A549 (cell line): ENCODE measurements at regions not wholly inside any gene's neighbourhood (a gene's known extent, or its start where the extent isn't known, plus 50 kb on each side); places are given as distances from the start of the nearest gene placed in this dataset.

Experiments used
- ATAC-seq, 2 experiments: fragments of 200-7000 bp in 1 of 2; fragments of >200 bp in 1 of 2; cut with Nextera tagmentation in 1 of 2; cut with Tn5 transposase in 1 of 2; 3 replicates each; pipeline versions ENCODE4 v1.8.0 to v1.9.1; 2018 to 2020; ENCODE audit warnings: mild to moderate bottlenecking in 1 of 2, moderate library complexity in 1 of 2
- CTCF ChIA-PET: fragments of 300-600 bp; sonication (Branson Sonifier 250); formaldehyde crosslinking; extraction: SDS; loops from one replicate; lab custom pipeline; 2021; ENCODE audit warnings: antibody characterized with exemption, inconsistent platforms; lab: Yijun Ruan, JAX
- POLR2A ChIA-PET: fragments of 350-600 bp; formaldehyde crosslinking; extraction: SDS; loops from one replicate; lab custom pipeline; 2021; ENCODE audit warnings: antibody characterized with exemption, inconsistent platforms; lab: Yijun Ruan, JAX
- DNase-seq, 2 experiments: peaks; one replicate each; pipeline versions ENCODE4 v3.0.0 to v3.0.0-alpha.2; 2011 to 2016; ENCODE audit warnings: low read depth in 1 of 2, low spot score in 1 of 2
- FAIRE-seq: peaks from 2 replicates; lab custom pipeline; 2011; peaks lifted over from hg19 to GRCh38; lab: Jason Lieb, UNC
- H3K27ac ChIP-seq, 2 experiments: fragments of >200 bp; sonication (Bioruptor Twin); formaldehyde crosslinking; 3 replicates each; pipeline ENCODE4 v1.5.1; 2016 to 2017
- H3K4me1 ChIP-seq: fragments of >200 bp; sonication (Bioruptor Twin); formaldehyde crosslinking; 3 replicates; pipeline ENCODE4 v1.6.1; 2016
- H3K4me2 ChIP-seq: fragments of >200 bp; sonication (Bioruptor Twin); formaldehyde crosslinking; 3 replicates; pipeline ENCODE4 v1.6.1; 2016
- H3K4me3 ChIP-seq: fragments of >200 bp; sonication (Bioruptor Twin); formaldehyde crosslinking; 3 replicates; pipeline ENCODE4 v1.5.1; 2016
- H3K9me3 ChIP-seq: fragments of >200 bp; sonication (Bioruptor Twin); formaldehyde crosslinking; 3 replicates; pipeline ENCODE4 v1.6.1; 2016
- BHLHE40 ChIP-seq: IDR thresholded peaks from 2 replicates; pipeline ENCODE4 v1.6.1; 2012; ENCODE audit warnings: low read depth, low read length, inconsistent platforms
- CBX2 ChIP-seq: fragments of 200-600 bp; sonication (generic); IDR thresholded peaks from 2 replicates; pipeline ENCODE4 v1.6.1; 2016; ENCODE audit warnings: low read depth, mild to moderate bottlenecking, borderline replicate concordance
- CBX8 ChIP-seq: fragments of 200-600 bp; sonication (generic); IDR thresholded peaks from 2 replicates; pipeline ENCODE4 v1.6.1; 2016
- CHD2 ChIP-seq: fragments of 150-350 bp; IDR thresholded peaks from 2 replicates; pipeline ENCODE4 v1.6.1; 2014; ENCODE audit warnings: low read length; ENCODE audit not compliant: partially characterized antibody
- CHD4 ChIP-seq: fragments of 200-600 bp; sonication (generic); IDR thresholded peaks from 2 replicates; pipeline ENCODE4 v1.6.1; 2016; ENCODE audit warnings: antibody characterized with exemption, mild to moderate bottlenecking, borderline replicate concordance
- EHF ChIP-seq: fragments of 250-450 bp; sonication (Bioruptor Pico); IDR thresholded peaks from 2 replicates; pipeline ENCODE4 v1.5.0; 2020; ENCODE audit warnings: mild to moderate bottlenecking
- FOSL2 ChIP-seq, 2 experiments: fragments of 450-650 bp in 1 of 2; fragments of >200 bp in 1 of 2; sonication (Bioruptor Twin) in 1 of 2; formaldehyde crosslinking; IDR thresholded peaks; 2 replicates each; pipeline versions ENCODE4 v1.5.0 to v1.6.1; 2016 to 2020; ENCODE audit warnings: mild to moderate bottlenecking in 1 of 2, moderate library complexity in 1 of 2
- GATA3 ChIP-seq: IDR thresholded peaks from 2 replicates; pipeline ENCODE4 v1.6.1; 2012; ENCODE audit warnings: borderline replicate concordance
- HOXB13 ChIP-seq: fragments of 250-450 bp; sonication (Bioruptor Pico); IDR thresholded peaks from 2 replicates; pipeline ENCODE4 v1.5.0; 2020; ENCODE audit warnings: low read depth, mild to moderate bottlenecking, moderate library complexity
- JUN ChIP-seq, 2 experiments: fragments of >200 bp; sonication (Bioruptor Twin); formaldehyde crosslinking; IDR thresholded peaks; 2 replicates in 1 of 2; 3 replicates in 1 of 2; pipeline ENCODE4 v1.6.1; 2016 to 2017
- KDM5A ChIP-seq: fragments of 200-600 bp; sonication (generic); IDR thresholded peaks from 2 replicates; pipeline ENCODE4 v1.6.1; 2016; ENCODE audit warnings: antibody characterized with exemption, mild to moderate bottlenecking
- MAZ ChIP-seq: fragments of 150-350 bp; IDR thresholded peaks from 2 replicates; pipeline ENCODE4 v1.6.1; 2014; ENCODE audit warnings: antibody characterized with exemption, low read depth, low read length, borderline replicate concordance
- NFE2L2 ChIP-seq: fragments of 150-350 bp; conservative IDR thresholded peaks from 2 replicates; pipeline ENCODE4 v1.6.1; 2014; ENCODE audit warnings: low read length
- NR3C1 ChIP-seq: fragments of >200 bp; sonication (Bioruptor Twin); formaldehyde crosslinking; IDR thresholded peaks from 3 replicates; pipeline ENCODE4 v1.6.1; 2017
- RCOR1 ChIP-seq: fragments of 150-350 bp; IDR thresholded peaks from 2 replicates; pipeline ENCODE4 v1.6.1; 2014; ENCODE audit warnings: antibody characterized with exemption, low read length, low read depth
- SMC3 ChIP-seq: fragments of >200 bp; sonication (Bioruptor Twin); formaldehyde crosslinking; IDR thresholded peaks from 3 replicates; pipeline ENCODE4 v1.6.1; 2018; ENCODE audit warnings: inconsistent platforms
- TFCP2L1 ChIP-seq: fragments of 250-450 bp; sonication (Bioruptor Pico); IDR thresholded peaks from 2 replicates; pipeline ENCODE4 v1.5.0; 2021; ENCODE audit warnings: mild to moderate bottlenecking
- ZFP36 ChIP-seq: fragments of 450-650 bp; IDR thresholded peaks from 2 replicates; pipeline ENCODE4 v1.6.1; 2014; ENCODE audit warnings: borderline replicate concordance; ENCODE audit not compliant: partially characterized antibody
- ZNF302 ChIP-seq: fragments of 250-450 bp; sonication (Bioruptor Pico); IDR thresholded peaks from 2 replicates; pipeline ENCODE4 v1.9.0; 2021; ENCODE audit warnings: inconsistent platforms, mild to moderate bottlenecking, moderate library complexity
- WGBS: methylation state at CpG from one replicate; pipeline ENCODE4 v1.1.6; 2017; ENCODE audit errors: missing lambda C conversion rate; 5-methylcytosine and 5-hydroxymethylcytosine counted together
- TF ChIP-seq, protein P1 (sequence below): fragments of 250-450 bp; sonication (Bioruptor Pico); IDR thresholded peaks from 2 replicates; pipeline ENCODE4 v1.5.0; 2021; ENCODE audit warnings: mild to moderate bottlenecking, moderate library complexity, borderline replicate concordance
- TF ChIP-seq, protein P2 (sequence below): fragments of 450-650 bp; IDR thresholded peaks from 2 replicates; pipeline ENCODE4 v1.6.1; 2014; ENCODE audit warnings: antibody characterized with exemption
- TF ChIP-seq, protein P3 (sequence below): fragments of 250-450 bp; sonication (Bioruptor Pico); IDR thresholded peaks from 2 replicates; pipeline ENCODE4 v1.5.0; 2020; ENCODE audit warnings: low read depth, mild to moderate bottlenecking, moderate library complexity
- TF ChIP-seq, protein P4 (sequence below): fragments of 200-600 bp; sonication (generic); IDR thresholded peaks from 2 replicates; pipeline ENCODE4 v1.6.1; 2016; ENCODE audit warnings: antibody characterized with exemption, mild to moderate bottlenecking, moderate library complexity

DNA sequence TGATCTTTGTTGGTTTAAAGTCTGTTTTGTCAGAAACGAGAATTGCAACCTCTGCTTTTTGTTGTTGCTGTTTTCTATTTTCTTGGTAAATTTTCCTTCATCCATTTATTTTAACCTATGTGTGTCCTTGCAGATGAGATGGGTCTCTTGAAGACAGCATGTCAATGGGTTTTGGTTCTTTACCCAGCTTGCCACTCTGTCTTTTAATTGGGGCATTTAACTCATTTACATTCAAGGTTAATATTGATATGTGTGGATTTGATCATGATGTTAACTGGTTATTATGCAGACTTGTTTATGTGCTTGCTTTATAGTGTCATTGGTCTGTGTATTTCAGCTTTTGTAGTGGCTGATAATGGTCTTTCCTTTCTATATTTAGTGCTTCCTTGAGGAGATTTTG, 327.9 kb upstream of the SYT4 start:
- no peaks in the 10 kb centered on the region for H3K4me1 ChIP-seq
- ATAC-seq (no peak), FAIRE-seq (no peak), DNase-seq (no peak)
- TF ChIP-seq, protein P1, sequence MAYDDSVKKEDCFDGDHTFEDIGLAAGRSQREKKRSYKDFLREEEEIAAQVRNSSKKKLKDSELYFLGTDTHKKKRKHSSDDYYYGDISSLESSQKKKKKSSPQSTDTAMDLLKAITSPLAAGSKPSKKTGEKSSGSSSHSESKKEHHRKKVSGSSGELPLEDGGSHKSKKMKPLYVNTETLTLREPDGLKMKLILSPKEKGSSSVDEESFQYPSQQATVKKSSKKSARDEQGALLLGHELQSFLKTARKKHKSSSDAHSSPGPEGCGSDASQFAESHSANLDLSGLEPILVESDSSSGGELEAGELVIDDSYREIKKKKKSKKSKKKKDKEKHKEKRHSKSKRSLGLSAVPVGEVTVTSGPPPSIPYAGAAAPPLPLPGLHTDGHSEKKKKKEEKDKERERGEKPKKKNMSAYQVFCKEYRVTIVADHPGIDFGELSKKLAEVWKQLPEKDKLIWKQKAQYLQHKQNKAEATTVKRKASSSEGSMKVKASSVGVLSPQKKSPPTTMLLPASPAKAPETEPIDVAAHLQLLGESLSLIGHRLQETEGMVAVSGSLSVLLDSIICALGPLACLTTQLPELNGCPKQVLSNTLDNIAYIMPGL (CRISPR knock-in tag): no peak
- no peak for TF ChIP-seq JUN (IDR thresholded peaks at IDR 0.05)
- no peak for TF ChIP-seq CHD2
- TF ChIP-seq ZNF302 (CRISPR knock-in tag): no peak
- TF ChIP-seq FOSL2 (IDR thresholded peaks at IDR 0.05): no peak
- no peak for TF ChIP-seq FOSL2 (CRISPR knock-in tag; IDR thresholded peaks at IDR 0.05)
- no peak for TF ChIP-seq HOXB13
- no peak for TF ChIP-seq KDM5A
- TF ChIP-seq SMC3: no peak
- TF ChIP-seq, protein P2, sequence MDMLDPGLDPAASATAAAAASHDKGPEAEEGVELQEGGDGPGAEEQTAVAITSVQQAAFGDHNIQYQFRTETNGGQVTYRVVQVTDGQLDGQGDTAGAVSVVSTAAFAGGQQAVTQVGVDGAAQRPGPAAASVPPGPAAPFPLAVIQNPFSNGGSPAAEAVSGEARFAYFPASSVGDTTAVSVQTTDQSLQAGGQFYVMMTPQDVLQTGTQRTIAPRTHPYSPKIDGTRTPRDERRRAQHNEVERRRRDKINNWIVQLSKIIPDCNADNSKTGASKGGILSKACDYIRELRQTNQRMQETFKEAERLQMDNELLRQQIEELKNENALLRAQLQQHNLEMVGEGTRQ: no peak
- no peak for TF ChIP-seq CHD4
- no peak for TF ChIP-seq ZFP36
- TF ChIP-seq, protein P3, sequence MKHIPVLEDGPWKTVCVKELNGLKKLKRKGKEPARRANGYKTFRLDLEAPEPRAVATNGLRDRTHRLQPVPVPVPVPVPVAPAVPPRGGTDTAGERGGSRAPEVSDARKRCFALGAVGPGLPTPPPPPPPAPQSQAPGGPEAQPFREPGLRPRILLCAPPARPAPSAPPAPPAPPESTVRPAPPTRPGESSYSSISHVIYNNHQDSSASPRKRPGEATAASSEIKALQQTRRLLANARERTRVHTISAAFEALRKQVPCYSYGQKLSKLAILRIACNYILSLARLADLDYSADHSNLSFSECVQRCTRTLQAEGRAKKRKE (CRISPR knock-in tag): no peak
- TF ChIP-seq NFE2L2: no peak
- TF ChIP-seq CBX8: no peak
- TF ChIP-seq MAZ: no peak
- TF ChIP-seq, protein P4, sequence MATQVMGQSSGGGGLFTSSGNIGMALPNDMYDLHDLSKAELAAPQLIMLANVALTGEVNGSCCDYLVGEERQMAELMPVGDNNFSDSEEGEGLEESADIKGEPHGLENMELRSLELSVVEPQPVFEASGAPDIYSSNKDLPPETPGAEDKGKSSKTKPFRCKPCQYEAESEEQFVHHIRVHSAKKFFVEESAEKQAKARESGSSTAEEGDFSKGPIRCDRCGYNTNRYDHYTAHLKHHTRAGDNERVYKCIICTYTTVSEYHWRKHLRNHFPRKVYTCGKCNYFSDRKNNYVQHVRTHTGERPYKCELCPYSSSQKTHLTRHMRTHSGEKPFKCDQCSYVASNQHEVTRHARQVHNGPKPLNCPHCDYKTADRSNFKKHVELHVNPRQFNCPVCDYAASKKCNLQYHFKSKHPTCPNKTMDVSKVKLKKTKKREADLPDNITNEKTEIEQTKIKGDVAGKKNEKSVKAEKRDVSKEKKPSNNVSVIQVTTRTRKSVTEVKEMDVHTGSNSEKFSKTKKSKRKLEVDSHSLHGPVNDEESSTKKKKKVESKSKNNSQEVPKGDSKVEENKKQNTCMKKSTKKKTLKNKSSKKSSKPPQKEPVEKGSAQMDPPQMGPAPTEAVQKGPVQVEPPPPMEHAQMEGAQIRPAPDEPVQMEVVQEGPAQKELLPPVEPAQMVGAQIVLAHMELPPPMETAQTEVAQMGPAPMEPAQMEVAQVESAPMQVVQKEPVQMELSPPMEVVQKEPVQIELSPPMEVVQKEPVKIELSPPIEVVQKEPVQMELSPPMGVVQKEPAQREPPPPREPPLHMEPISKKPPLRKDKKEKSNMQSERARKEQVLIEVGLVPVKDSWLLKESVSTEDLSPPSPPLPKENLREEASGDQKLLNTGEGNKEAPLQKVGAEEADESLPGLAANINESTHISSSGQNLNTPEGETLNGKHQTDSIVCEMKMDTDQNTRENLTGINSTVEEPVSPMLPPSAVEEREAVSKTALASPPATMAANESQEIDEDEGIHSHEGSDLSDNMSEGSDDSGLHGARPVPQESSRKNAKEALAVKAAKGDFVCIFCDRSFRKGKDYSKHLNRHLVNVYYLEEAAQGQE: no peak
- TF ChIP-seq TFCP2L1: no peak
- TF ChIP-seq BHLHE40: no peak
- no peak for TF ChIP-seq RCOR1
- 3% methylated on average over 1 of the region's 1 CpG for WGBS
- ChIA-PET CTCF (no interaction called here), POLR2A (no interaction called here)
- no peak overlapping the region for H3K4me2 ChIP-seq
- H3K4me3 ChIP-seq: no peak overlapping the region
- H3K9me3 ChIP-seq: no peaks in the 10 kb centered on the region
- H3K27ac ChIP-seq: no peak overlapping the region

DNA sequence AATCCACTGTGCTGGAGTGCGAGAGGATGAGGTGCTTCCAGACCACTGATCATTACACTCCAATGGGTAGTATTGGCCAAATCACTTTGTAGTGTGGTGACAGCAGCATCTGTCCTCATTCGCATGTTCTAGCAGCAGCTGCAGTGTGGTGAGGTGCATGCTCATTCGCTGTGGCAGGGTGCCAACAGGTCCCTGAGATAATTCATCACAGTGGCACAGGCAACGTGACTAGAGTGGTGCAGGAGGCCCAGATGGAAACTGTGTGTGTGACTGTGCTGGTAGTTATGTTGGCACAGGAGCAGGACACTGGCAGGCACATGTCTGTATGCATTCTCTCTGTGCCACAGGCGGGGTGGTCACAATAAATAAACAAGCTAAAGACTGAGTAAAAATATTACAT, 329.5 kb upstream of the SYT4 start:
- DNase-seq (no peak), FAIRE-seq (no peak), ATAC-seq (no peak)
- no peak overlapping the region for H3K4me2 ChIP-seq
- 12% methylated on average over 2 of the region's 5 CpGs for WGBS
- TF ChIP-seq NR3C1 (no peak), CBX2 (no peak), HOXB13 (no peak), SMC3 (no peak), TFCP2L1 (no peak), FOSL2 (IDR thresholded peaks at IDR 0.05) (no peak), FOSL2 (CRISPR knock-in tag; IDR thresholded peaks at IDR 0.05) (no peak), EHF (CRISPR knock-in tag) (no peak), GATA3 (no peak)
- TF ChIP-seq, protein P3 (CRISPR knock-in tag): no peak
- TF ChIP-seq, protein P4: no peak
- TF ChIP-seq, all 56 proteins: peak for 0
- POLR2A ChIA-PET: no interaction called here
- Histone ChIP-seq H3K27ac (no peak overlapping the region), H3K9me3 (no peaks in the 10 kb centered on the region), H3K4me1 (no peaks in the 10 kb centered on the region), H3K4me3 (no peak overlapping the region)
- CTCF ChIA-PET: no interaction called here
